ENCODE measurements at regions not wholly inside any gene's neighbourhood (a gene's known extent, or its start where the extent isn't known, plus 50 kb on each side); places are given as distances from the start of the nearest gene placed in this dataset.

DNA sequence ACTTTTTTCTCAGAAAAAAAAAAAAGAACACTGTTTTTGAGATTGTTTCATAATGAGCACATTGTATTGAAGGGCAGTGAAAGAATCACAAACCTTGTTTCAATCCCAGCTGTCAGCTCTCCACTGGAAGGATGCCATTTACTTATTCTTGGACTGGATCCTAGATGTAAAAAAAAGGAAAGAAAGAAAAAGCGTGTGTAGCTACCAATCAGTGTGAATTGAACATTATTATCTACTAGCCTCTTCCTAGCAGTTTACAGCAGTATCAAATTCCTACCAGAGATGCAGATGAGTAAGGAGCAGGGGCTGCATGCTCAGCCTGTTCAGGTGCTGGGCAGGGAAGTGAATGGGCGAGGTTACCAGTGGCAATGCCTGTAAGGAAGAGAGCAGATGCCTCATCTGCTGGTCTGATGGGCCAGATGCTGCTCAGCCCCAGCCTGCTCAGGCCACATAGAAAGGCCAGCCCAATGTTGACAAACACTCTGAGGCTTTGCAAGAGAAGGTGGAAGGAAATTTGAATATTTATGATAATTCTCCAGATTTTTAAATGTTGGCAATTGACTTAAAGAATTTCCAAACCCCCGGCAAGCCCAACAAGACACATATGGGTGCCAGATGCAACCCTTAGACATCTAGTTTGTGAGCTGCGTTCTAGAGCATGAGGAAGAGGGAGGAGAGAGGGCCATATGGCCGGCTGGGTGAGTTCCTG lies 189.5 kb downstream of the IBTK start:
- TF ChIP-seq CTCF (IDR thresholded peaks at IDR 0.05; ENCODE audit: low read depth, low read length, missing control alignments): no peak
- no peak overlapping the region for H3K4me3 ChIP-seq (replicated peaks; ENCODE audit: low read depth, low read length)
- peak; percentile 89 for DNase-seq (ENCODE audit: extremely low read depth, low read depth)

- no peak for DNase-seq (ENCODE audit: extremely low read depth, low read depth)
- no peak overlapping the region for H3K4me3 ChIP-seq (replicated peaks; ENCODE audit: low read depth, low read length)
- TF ChIP-seq CTCF (IDR thresholded peaks at IDR 0.05; ENCODE audit: low read depth, low read length, missing control alignments): no peak
Measured at GRCh38 chr6:82056567-82056966, 191.0 kb downstream of the IBTK start.

GRCh38 chr6:82045965-82046756 lies 201.4 kb downstream of the IBTK start:
- no peak for TF ChIP-seq CTCF (IDR thresholded peaks at IDR 0.05; ENCODE audit: low read depth, low read length, missing control alignments)
- no peak overlapping the region for H3K4me3 ChIP-seq (replicated peaks; ENCODE audit: low read depth, low read length)
- no peak for DNase-seq (ENCODE audit: extremely low read depth, low read depth)

GRCh38 chr6:82040405-82041221 lies 206.9 kb downstream of the IBTK start:
- peak; percentile 54 for DNase-seq (ENCODE audit: extremely low read depth, low read depth)
- TF ChIP-seq CTCF (IDR thresholded peaks at IDR 0.05; ENCODE audit: low read depth, low read length, missing control alignments): peak; percentile 85
- H3K4me3 ChIP-seq (replicated peaks; ENCODE audit: low read depth, low read length): no peak overlapping the region

- TF ChIP-seq CTCF (IDR thresholded peaks at IDR 0.05; ENCODE audit: low read depth, low read length, missing control alignments): no peak
- no peak for DNase-seq (ENCODE audit: extremely low read depth, low read depth)
Measured at GRCh38 chr6:82038631-82039030, 208.9 kb downstream of the IBTK start.

DNA sequence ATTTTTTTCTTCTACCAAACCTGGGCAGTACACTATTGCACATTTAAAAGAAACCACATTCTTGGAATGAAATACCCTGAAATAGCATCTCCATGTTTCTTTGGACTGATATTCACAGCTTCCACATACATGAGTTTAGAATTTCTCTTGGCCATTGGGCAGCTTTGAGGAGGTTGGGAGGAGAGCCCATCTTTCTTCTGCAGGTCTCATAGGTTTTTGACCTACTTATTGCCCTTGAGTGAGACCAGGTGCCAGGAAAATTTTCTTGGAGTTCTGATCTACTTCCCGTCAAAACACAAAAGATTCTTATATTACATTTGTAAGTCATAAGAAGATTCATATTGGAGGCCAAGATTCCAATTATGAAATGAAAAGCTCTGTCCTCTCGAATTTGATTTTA lies 212.0 kb downstream of the IBTK start:
- no peak for DNase-seq (ENCODE audit: extremely low read depth, low read depth)
- TF ChIP-seq CTCF (IDR thresholded peaks at IDR 0.05; ENCODE audit: low read depth, low read length, missing control alignments): no peak
- no peak overlapping the region for H3K4me3 ChIP-seq (replicated peaks; ENCODE audit: low read depth, low read length)

More at GRCh38 chr6:82038631-82039030, 208.9 kb downstream of the IBTK start:
- H3K4me3 ChIP-seq (replicated peaks; ENCODE audit: low read depth, low read length): no peak overlapping the region
